Astrocyte of the cerebellum (primary cell): ENCODE measurements at regions not wholly inside any gene's neighbourhood (a gene's known extent, or its start where the extent isn't known, plus 50 kb on each side); places are given as distances from the start of the nearest gene placed in this dataset.

ENCODE experiments used
- DNase-seq: peaks from one replicate; pipeline ENCODE4 v3.0.0-alpha.2; 2011; ENCODE audit warnings: low read depth
- H3K4me3 ChIP-seq: 2 replicates; pipeline ENCODE4 v1.5.1; 2011; ENCODE audit warnings: mild to moderate bottlenecking, low read depth, low read length, moderate library complexity
- CTCF ChIP-seq: IDR thresholded peaks from 2 replicates; pipeline ENCODE4 v1.5.1; 2012; ENCODE audit warnings: low read length, low read depth, moderate library complexity, mild to moderate bottlenecking; ENCODE audit errors: missing control alignments
- in situ Hi-C: cut with HindIII; loops from 2 replicates; pipeline ENCODE4 v1.10.0; 2017; ENCODE audit warnings: low sequenced_read_pairs

GRCh38 chr3:27594096-27594690, 110.0 kb upstream of the SLC4A7 start:
- TF ChIP-seq CTCF, result no peak
- in situ Hi-C loops, result loop anchor here (5.0 kb wide), 1 partner anchor 122 kb away; no protein-coding TSS in a partner anchor
- H3K4me3 ChIP-seq, result no peak overlapping the region
- DNase-seq, result no peak

GRCh38 chr3:27593173-27593572, 109.0 kb upstream of the SLC4A7 start:
- H3K4me3 ChIP-seq, result no peak overlapping the region
- no peak for DNase-seq
- in situ Hi-C loops, result loop anchor here (5.0 kb wide), 1 partner anchor 121 kb away; no protein-coding TSS in a partner anchor
- no peak for TF ChIP-seq CTCF

- no peak for DNase-seq
- H3K4me3 ChIP-seq, result no peak overlapping the region
- in situ Hi-C loops, result loop anchor here (5.0 kb wide), 1 partner anchor 119 kb away; no protein-coding TSS in a partner anchor
- no peak for TF ChIP-seq CTCF
Observed at GRCh38 chr3:27591312-27592210, 107.4 kb upstream of the SLC4A7 start.

- no peak for TF ChIP-seq CTCF
- H3K4me3 ChIP-seq, result no peak overlapping the region
- in situ Hi-C loops, result loop anchor here (5.0 kb wide), 1 partner anchor 118 kb away; no protein-coding TSS in a partner anchor
- DNase-seq, result no peak
Observed at GRCh38 chr3:27590437-27591298, 106.5 kb upstream of the SLC4A7 start.

- in situ Hi-C loops, result loop anchor here (5.0 kb wide), 1 partner anchor 117 kb away; no protein-coding TSS in a partner anchor
- TF ChIP-seq CTCF, result no peak
- DNase-seq, result no peak
- H3K4me3 ChIP-seq, result no peak overlapping the region
Observed at GRCh38 chr3:27589795-27590194, 105.6 kb upstream of the SLC4A7 start.

- no peak overlapping the region for H3K4me3 ChIP-seq
- no peak for DNase-seq
- in situ Hi-C loops, result no loop called here
- no peak for TF ChIP-seq CTCF
Observed at GRCh38 chr3:27585429-27585828, 101.2 kb upstream of the SLC4A7 start.
